Ectodermal cell (in vitro differentiated cells): ENCODE measurements at regions not wholly inside any gene's neighbourhood (a gene's known extent, or its start where the extent isn't known, plus 50 kb on each side); places are given as distances from the start of the nearest gene placed in this dataset.

Experiments used
- H3K27ac ChIP-seq: 2 replicates; pipeline ENCODE4 v1.7.0; 2013; ENCODE audit warnings: mild to moderate bottlenecking, low read depth, low read length; ENCODE audit not compliant: insufficient read depth, poor library complexity, severe bottlenecking
- H3K27me3 ChIP-seq: 2 replicates; pipeline ENCODE4 v1.7.0; 2013; ENCODE audit warnings: mild to moderate bottlenecking, low read length; ENCODE audit not compliant: insufficient read depth, control insufficient read depth, poor library complexity, severe bottlenecking
- H3K36me3 ChIP-seq: one replicate; pipeline ENCODE4 v1.7.0; 2013; ENCODE audit warnings: low read length; ENCODE audit not compliant: control insufficient read depth, insufficient read depth
- H3K4me1 ChIP-seq: one replicate; pipeline ENCODE4 v1.7.0; 2013; ENCODE audit warnings: low read length; ENCODE audit not compliant: control insufficient read depth, insufficient read depth
- H3K4me3 ChIP-seq: 2 replicates; pipeline ENCODE4 v1.7.0; 2013; ENCODE audit warnings: low read depth, low read length, control low read depth; ENCODE audit not compliant: insufficient read depth
- H3K9me3 ChIP-seq: 2 replicates; pipeline ENCODE4 v1.7.0; 2013; ENCODE audit warnings: mild to moderate bottlenecking, low read length, moderate library complexity; ENCODE audit not compliant: control insufficient read depth
- WGBS, 2 experiments: methylation state at CpG; one replicate each; pipeline ENCODE4 v1.1.7; 2013; ENCODE audit warnings: missing lambda C conversion rate in 2 of 2; 5-methylcytosine and 5-hydroxymethylcytosine counted together

DNA sequence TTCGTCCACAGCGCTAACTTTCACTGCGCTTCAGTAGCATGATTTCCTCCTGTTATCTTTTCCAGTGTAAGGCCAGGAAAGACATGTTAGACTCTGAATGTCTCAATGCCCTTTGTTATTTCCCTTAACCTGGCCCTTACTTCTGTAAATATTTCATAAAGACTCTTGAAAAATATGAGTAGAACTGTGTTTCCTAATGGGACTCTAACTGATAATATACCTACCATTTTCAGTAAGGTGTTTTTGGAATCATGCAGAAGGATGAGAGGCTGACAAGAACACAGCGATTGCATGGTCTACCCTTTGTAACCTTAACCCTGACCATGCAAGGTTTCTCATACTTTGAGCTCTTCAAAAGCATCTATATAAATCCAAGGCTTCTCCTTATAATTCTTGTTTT is 550.1 kb downstream of the SLITRK6 start:
- Histone ChIP-seq H3K27ac (no peak overlapping the region), H3K4me1 (no peaks in the 10 kb centered on the region), H3K27me3 (no peaks in the 10 kb centered on the region), H3K36me3 (no peaks in the 10 kb centered on the region), H3K9me3 (no peaks in the 10 kb centered on the region), H3K4me3 (no peak overlapping the region)
- WGBS, 2 experiments, result 89 to 96% methylated on average over 4 of the region's 4 CpGs

- Histone ChIP-seq H3K4me3 (no peak overlapping the region), H3K9me3 (no peaks in the 10 kb centered on the region), H3K27me3 (no peaks in the 10 kb centered on the region), H3K36me3 (no peaks in the 10 kb centered on the region), H3K27ac (no peak overlapping the region), H3K4me1 (no peaks in the 10 kb centered on the region)
- 87 to 95% methylated on average over 3 of the region's 3 CpGs for WGBS, 2 experiments
These were observed 551.4 kb downstream of the SLITRK6 start for GRCh38 chr13:85247780-85248179.

GRCh38 chr13:85243831-85244230 is 555.4 kb downstream of the SLITRK6 start:
- H3K4me3 ChIP-seq, result no peak overlapping the region
- 84 to 90% methylated on average over 2 of the region's 2 CpGs for WGBS, 2 experiments
- H3K4me1 ChIP-seq, result no peaks in the 10 kb centered on the region
- H3K27me3 ChIP-seq, result no peaks in the 10 kb centered on the region
- H3K9me3 ChIP-seq, result no peaks in the 10 kb centered on the region
- H3K36me3 ChIP-seq, result no peaks in the 10 kb centered on the region
- H3K27ac ChIP-seq, result no peak overlapping the region

- 88% methylated on average over 2 of the region's 2 CpGs; no CpG with 5 or more reads in 1 of the 2 experiments for WGBS, 2 experiments
These were observed 558.2 kb downstream of the SLITRK6 start for GRCh38 chr13:85241060-85241459.

DNA sequence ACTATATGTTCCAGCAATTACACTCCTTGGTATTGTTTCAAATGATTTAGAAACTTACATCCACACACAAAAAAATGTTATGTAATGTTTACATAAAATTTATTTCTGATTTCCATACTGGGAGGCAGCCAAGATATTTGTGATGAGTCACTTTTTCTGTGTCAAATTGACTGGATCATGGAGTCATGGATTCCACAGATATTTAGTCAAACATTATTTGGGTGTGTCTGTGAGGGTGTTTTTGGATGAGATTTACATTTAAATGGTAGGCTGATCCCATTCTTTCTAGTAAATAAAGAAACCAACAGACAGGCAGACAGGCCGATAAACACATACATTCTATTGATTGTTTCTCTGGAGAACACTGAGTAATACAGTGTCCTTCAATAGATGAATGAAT is 562.8 kb downstream of the SLITRK6 start:
- Histone ChIP-seq H3K4me3 (no peak overlapping the region), H3K27ac (no peak overlapping the region), H3K36me3 (no peaks in the 10 kb centered on the region), H3K9me3 (no peaks in the 10 kb centered on the region), H3K4me1 (no peaks in the 10 kb centered on the region), H3K27me3 (no peaks in the 10 kb centered on the region)
- WGBS, 2 experiments, result 89% methylated on average over 1 of the region's 1 CpG; no CpG with 5 or more reads in 1 of the 2 experiments

More at GRCh38 chr13:85241060-85241459, 558.2 kb downstream of the SLITRK6 start:
- no peak overlapping the region for H3K27ac ChIP-seq
- H3K36me3 ChIP-seq, result no peaks in the 10 kb centered on the region
- H3K9me3 ChIP-seq, result no peaks in the 10 kb centered on the region
- no peak overlapping the region for H3K4me3 ChIP-seq
- H3K27me3 ChIP-seq, result no peaks in the 10 kb centered on the region
- no peaks in the 10 kb centered on the region for H3K4me1 ChIP-seq

DNA sequence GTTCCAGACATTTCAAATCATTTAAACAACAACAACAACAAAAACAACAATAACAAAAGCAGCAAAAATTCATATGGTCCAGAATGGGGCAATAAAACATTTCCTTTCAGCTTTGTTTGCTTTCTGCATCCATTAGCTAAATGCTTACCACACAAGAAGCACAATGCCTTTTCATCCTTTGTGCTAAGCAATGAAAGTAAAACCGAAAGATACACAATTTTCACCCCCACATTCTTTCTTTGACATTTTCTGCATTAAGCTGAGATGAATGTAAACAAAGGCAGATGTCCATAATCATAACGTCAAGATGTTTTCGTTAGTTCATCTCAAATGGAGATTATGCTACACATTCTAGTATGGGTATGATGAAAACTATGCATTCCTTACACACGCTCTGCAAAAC is 568.5 kb downstream of the SLITRK6 start:
- H3K27me3 ChIP-seq, result no peaks in the 10 kb centered on the region
- whole genome bisulfite sequencing, 2 experiments, result 92 to 95% methylated on average over 3 to 4 of the region's 4 CpGs
- H3K4me1 ChIP-seq, result no peaks in the 10 kb centered on the region
- no peaks in the 10 kb centered on the region for H3K36me3 ChIP-seq
- no peak overlapping the region for H3K27ac ChIP-seq
- H3K9me3 ChIP-seq, result no peaks in the 10 kb centered on the region
- no peak overlapping the region for H3K4me3 ChIP-seq

DNA sequence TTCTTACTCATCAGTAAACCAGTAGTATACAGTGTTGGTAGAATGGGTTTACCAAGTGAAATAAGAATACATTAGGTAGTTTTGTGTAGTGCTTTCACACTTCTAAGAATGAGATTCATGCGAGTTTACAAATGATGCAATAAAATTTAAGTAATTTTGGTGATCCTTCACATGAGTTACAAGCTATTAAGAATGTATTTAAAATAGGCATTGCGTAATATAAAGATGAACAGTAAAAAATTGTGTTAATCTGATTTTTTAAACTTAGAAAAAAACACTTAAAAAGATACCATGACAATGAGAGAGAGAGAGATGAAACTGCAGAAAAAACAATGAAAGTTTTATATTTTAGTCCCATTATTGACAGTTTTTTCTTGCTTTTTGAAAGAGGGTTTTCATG is 570.5 kb downstream of the SLITRK6 start:
- WGBS, 2 experiments, result 100% methylated on average over 1 to 2 of the region's 2 CpGs
- Histone ChIP-seq H3K4me1 (no peaks in the 10 kb centered on the region), H3K4me3 (no peak overlapping the region), H3K27ac (no peak overlapping the region), H3K36me3 (no peaks in the 10 kb centered on the region), H3K9me3 (no peaks in the 10 kb centered on the region), H3K27me3 (no peaks in the 10 kb centered on the region)

GRCh38 chr13:85223883-85224656 is 575.1 kb downstream of the SLITRK6 start:
- H3K27me3 ChIP-seq, result no peaks in the 10 kb centered on the region
- no peaks in the 10 kb centered on the region for H3K9me3 ChIP-seq
- no peak overlapping the region for H3K4me3 ChIP-seq
- no peaks in the 10 kb centered on the region for H3K4me1 ChIP-seq
- H3K27ac ChIP-seq, result no peak overlapping the region
- no peaks in the 10 kb centered on the region for H3K36me3 ChIP-seq
- WGBS, 2 experiments, result 92 to 100% methylated on average over 3 to 4 of the region's 4 CpGs

GRCh38 chr13:85216576-85216975 is 582.6 kb downstream of the SLITRK6 start:
- Histone ChIP-seq H3K4me1 (no peaks in the 10 kb centered on the region), H3K4me3 (no peak overlapping the region), H3K27me3 (no peaks in the 10 kb centered on the region), H3K9me3 (no peaks in the 10 kb centered on the region), H3K36me3 (no peaks in the 10 kb centered on the region), H3K27ac (no peak overlapping the region)

- no peaks in the 10 kb centered on the region for H3K27me3 ChIP-seq
- no peaks in the 10 kb centered on the region for H3K9me3 ChIP-seq
- no peak overlapping the region for H3K4me3 ChIP-seq
- H3K27ac ChIP-seq, result no peak overlapping the region
- WGBS, 2 experiments, result 94 to 97% methylated on average over 1 of the region's 2 CpGs
- H3K36me3 ChIP-seq, result no peaks in the 10 kb centered on the region
- no peaks in the 10 kb centered on the region for H3K4me1 ChIP-seq
These were observed 586.5 kb downstream of the SLITRK6 start for GRCh38 chr13:85212692-85213091.
